Ishikawa (cell line): ENCODE measurements at regions not wholly inside any gene's neighbourhood (a gene's known extent, or its start where the extent isn't known, plus 50 kb on each side); places are given as distances from the start of the nearest gene placed in this dataset.

ENCODE experiments used
- CEBPB ChIP-seq: IDR thresholded peaks from 2 replicates; pipeline ENCODE4 v1.6.1; 2012
- CREB1 ChIP-seq: IDR thresholded peaks from 2 replicates; pipeline ENCODE4 v1.6.1; 2012; ENCODE audit warnings: low read depth
- EGR1 ChIP-seq: IDR thresholded peaks from 2 replicates; pipeline ENCODE4 v1.6.1; 2012
- EP300 ChIP-seq: IDR thresholded peaks from 2 replicates; pipeline ENCODE4 v1.6.1; 2012; ENCODE audit warnings: borderline replicate concordance
- FOXM1 ChIP-seq: IDR thresholded peaks from 2 replicates; pipeline ENCODE4 v1.6.1; 2012; ENCODE audit warnings: low read depth, borderline replicate concordance
- NFIC ChIP-seq: IDR thresholded peaks from 2 replicates; pipeline ENCODE4 v1.6.1; 2012
- RAD21 ChIP-seq: IDR thresholded peaks from 2 replicates; pipeline ENCODE4 v1.6.1; 2012; ENCODE audit warnings: low read depth
- REST ChIP-seq: IDR thresholded peaks from 2 replicates; pipeline ENCODE4 v1.6.1; 2012; ENCODE audit warnings: low read depth, mild to moderate bottlenecking
- TAF1 ChIP-seq: IDR thresholded peaks from 2 replicates; pipeline ENCODE4 v1.6.1; 2012; ENCODE audit warnings: low read depth, mild to moderate bottlenecking
- TCF12 ChIP-seq: IDR thresholded peaks from 2 replicates; pipeline ENCODE4 v1.6.1; 2012; ENCODE audit warnings: low read depth
- TEAD4 ChIP-seq: IDR thresholded peaks from 2 replicates; pipeline ENCODE4 v1.6.1; 2012
- YY1 ChIP-seq: IDR thresholded peaks from 2 replicates; pipeline ENCODE4 v1.6.1; 2012; ENCODE audit warnings: low read depth
- ZBTB7A ChIP-seq: IDR thresholded peaks from 2 replicates; pipeline ENCODE4 v1.6.1; 2012; ENCODE audit warnings: low read depth
- TF ChIP-seq, protein P1 (sequence below): IDR thresholded peaks from 2 replicates; pipeline ENCODE4 v1.6.1; 2012
- TF ChIP-seq, protein P2 (sequence below): IDR thresholded peaks from 2 replicates; pipeline ENCODE4 v1.6.1; 2012

DNA sequence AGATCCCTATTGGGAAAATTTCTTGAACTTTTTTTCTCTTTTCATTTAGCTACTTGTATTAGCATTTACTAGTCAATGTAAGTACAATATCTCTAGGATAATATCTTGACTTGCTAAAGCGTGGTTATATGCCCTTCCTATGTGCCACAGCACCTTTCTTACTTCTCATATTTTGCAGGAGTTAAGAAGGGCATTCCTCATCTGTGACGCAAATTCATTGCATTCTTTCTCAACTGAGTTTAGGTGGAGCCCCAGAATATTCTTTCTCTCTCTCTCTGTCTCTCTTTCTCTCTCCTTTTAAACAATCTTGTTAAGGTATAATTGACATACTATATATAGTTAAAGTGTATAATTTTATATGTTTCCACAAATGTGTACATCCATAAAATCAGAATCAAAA, 266.1 kb downstream of the RAB38 start:
- TF ChIP-seq REST: no peak
- TF ChIP-seq TCF12: no peak
- TF ChIP-seq NFIC: no peak
- TF ChIP-seq YY1: no peak
- TF ChIP-seq ZBTB7A: no peak
- TF ChIP-seq TAF1: no peak
- TF ChIP-seq CEBPB: no peak
- TF ChIP-seq, protein P1, sequence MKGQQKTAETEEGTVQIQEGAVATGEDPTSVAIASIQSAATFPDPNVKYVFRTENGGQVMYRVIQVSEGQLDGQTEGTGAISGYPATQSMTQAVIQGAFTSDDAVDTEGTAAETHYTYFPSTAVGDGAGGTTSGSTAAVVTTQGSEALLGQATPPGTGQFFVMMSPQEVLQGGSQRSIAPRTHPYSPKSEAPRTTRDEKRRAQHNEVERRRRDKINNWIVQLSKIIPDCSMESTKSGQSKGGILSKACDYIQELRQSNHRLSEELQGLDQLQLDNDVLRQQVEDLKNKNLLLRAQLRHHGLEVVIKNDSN: no peak
- no peak for TF ChIP-seq EGR1
- TF ChIP-seq TEAD4: no peak
- no peak for TF ChIP-seq EP300
- TF ChIP-seq, protein P2, sequence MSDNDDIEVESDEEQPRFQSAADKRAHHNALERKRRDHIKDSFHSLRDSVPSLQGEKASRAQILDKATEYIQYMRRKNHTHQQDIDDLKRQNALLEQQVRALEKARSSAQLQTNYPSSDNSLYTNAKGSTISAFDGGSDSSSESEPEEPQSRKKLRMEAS: no peak

GRCh38 chr11:87908086-87908485, 267.2 kb downstream of the RAB38 start:
- no peak for TF ChIP-seq TAF1

GRCh38 chr11:87903345-87903744, 271.9 kb downstream of the RAB38 start:
- TF ChIP-seq TEAD4: no peak
- no peak for TF ChIP-seq REST
- TF ChIP-seq FOXM1: no peak
- no peak for TF ChIP-seq CREB1
- TF ChIP-seq NFIC: no peak
- TF ChIP-seq ZBTB7A: no peak
- TF ChIP-seq, protein P2: no peak
- TF ChIP-seq EGR1: no peak
- no peak for TF ChIP-seq CEBPB
- no peak for TF ChIP-seq RAD21
- no peak for TF ChIP-seq YY1
- TF ChIP-seq TAF1: no peak
- no peak for TF ChIP-seq EP300
- TF ChIP-seq TCF12: no peak
- TF ChIP-seq, protein P1: no peak

DNA sequence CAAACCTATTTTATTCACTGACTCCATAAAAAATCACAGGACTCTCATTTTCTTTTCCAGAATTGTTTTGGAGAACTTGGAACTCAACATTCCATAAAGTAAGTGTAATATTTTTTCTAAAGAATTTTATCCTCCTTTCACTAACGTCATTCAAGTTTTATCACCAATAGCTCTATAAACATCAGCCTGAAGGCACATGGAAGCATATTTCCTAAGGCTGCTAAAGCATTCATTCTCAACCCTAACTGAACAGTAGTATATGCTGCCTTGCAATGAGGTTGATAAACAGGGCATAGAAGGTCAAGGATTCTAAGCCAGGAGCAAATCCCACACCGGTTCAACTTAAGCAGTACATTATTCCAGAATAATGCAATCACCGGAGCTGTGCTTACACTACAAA, 273.9 kb downstream of the RAB38 start:
- TF ChIP-seq REST (no peak), TCF12 (no peak), TEAD4 (no peak), RAD21 (no peak), TAF1 (no peak), CREB1 (no peak), EGR1 (no peak), CEBPB (no peak), YY1 (no peak), EP300 (no peak), FOXM1 (no peak), NFIC (no peak), ZBTB7A (no peak)
- TF ChIP-seq, protein P2: no peak
- TF ChIP-seq, protein P1: no peak
